NCI-H748 treated with DMSO at 0.1 percent for 48 hours (cell line): ENCODE measurements at regions not wholly inside any gene's neighbourhood (a gene's known extent, or its start where the extent isn't known, plus 50 kb on each side); places are given as distances from the start of the nearest gene placed in this dataset.
"Not testable (repeated sequence)": the region's sequence is repeated elsewhere in the genome, so short reads cannot be mapped to it uniquely, and the experiment has no call there.

ENCODE experiments used
- DNase-seq: peaks from one replicate; lab custom pipeline; 2025; lab: John Stamatoyannopoulos, UW

DNA sequence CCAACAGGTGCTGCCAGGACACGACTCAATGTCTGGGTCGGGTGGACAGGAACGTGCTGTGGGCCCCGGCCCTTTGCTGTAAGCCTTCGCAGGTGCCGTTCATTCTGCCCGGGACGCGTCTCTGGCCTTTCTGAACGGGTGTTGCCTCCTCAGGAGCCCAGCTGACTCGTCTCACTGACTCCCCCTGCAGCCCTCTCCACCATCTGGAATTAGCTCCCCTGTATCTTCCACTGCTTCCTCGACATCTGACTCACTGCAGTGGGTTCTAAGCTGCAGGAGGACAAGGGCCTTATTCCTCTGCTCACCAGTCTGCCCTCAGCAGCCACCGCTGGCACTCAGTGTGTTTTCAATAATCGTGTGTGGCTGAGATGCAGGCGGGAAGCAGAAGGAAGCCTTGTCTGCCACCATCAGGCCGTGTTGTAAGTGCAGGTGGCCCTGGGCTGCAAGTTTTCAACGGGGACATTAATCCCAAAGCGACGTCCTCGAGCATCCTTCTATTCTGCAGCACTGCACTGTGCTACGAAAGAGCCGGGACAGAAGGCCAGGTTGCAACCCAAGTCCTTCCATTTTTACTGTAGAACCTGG, 256.2 kb downstream of the FOXL1 start:
- no peak for DNase-seq

DNA sequence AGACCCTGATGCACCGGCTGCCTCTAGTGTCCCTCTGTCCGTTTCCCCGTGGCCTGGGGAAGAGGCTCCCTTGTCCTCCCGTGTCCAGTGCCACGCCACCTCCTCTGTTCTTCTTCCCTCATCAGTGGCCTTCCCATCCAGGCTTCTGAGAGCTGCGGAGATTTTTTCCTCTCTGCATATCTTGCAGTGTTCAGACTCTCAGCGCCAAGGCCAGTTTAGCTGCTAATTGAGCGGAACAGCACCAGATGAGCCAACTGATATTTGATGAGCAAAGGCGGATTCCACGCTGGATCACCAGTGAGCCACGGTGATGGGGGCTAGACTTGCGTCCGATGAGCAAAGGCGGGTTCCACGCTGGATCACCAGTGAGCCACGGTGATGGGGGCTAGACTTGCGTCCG, 257.6 kb downstream of the FOXL1 start:
- DNase-seq, result no peak

DNA sequence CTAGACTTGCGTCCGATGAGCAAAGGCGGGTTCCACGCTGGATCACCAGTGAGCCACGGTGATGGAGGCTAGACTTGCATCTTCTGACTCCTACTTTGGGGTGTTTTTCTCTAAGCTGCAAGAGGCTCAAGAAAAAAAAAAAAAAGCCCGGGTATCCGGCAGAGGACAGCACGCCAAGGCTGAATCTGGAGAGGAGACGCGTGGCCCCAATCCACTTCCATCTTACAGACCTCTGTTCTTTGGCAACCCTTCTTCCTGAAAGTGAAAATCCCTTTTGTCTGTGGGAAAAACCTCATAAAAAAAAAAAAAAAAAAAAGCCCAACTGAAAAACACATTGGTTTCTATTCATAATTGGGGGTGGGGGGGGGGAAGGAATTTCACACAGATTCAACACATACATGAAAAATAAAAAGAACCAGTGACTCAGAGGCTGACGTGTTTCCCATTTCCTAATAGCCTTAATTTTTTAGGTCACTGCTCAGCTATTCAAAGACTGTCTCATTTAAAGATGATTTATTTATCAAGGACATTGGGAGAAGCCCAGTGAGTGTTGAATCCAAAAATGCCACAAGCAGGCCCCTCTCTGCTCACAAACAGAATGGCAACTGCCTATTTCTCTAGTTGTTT, 258.3 kb downstream of the FOXL1 start:
- no peak for DNase-seq

DNA sequence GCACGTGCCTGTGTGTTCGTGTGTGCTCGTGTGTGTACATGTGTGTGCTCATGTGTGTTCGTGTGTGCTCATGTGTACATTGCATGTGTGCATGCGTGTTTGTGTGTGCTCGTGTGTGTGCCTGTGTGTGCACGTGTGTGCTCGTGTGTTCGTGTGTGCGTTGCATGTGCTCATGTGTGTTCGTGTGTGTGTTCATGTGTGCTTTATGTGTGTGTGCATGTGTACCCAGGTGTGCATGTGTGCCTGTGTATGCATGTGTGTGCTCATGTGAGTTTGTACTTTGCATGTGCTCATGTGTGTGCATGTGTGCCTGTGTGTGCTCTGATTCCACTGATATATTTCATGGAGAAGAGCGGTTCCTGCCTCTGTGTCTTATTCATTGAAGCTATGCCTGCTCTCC, 265.5 kb downstream of the FOXL1 start:
- DNase-seq, result no peak

DNA sequence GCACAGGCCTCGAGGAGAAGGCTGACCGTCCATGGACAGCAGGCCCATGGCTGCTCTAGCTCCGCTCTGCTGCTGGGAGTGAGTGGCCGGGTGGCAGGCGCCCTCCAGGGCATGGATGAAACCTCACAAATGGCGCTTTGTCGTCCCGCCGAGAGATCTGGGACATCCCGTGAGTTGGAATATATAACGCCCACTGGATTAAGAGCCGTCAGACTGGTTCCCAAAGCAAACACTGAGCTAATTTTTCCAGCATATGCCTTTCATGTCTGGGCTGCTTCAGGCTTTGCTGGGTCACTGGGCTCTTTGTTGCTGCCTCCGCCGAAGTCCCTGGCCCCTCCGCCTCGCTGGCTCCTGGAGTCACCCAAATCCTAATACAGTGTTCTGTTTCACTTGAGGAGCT, 266.3 kb downstream of the FOXL1 start:
- DNase-seq, result no peak

DNA sequence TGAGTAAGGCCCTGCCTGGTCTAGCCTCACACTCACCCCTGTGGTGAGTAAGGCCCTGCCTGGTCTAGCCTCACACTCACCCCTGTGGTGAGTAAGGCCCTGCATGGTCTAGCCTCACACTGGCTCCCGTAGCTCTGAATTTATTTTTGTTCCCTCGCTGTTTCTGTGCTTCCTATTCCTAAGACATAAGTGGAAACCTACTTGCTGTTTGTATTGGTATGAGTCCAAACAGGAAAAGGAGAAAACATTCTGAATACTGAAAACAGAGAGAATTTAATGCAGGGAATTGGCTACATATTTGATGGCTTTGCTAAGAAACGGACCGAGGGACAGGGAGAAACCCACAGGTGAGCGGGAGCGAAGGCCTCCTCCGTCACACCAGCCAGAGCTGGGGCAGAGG, 267.8 kb downstream of the FOXL1 start:
- no peak for DNase-seq

DNA sequence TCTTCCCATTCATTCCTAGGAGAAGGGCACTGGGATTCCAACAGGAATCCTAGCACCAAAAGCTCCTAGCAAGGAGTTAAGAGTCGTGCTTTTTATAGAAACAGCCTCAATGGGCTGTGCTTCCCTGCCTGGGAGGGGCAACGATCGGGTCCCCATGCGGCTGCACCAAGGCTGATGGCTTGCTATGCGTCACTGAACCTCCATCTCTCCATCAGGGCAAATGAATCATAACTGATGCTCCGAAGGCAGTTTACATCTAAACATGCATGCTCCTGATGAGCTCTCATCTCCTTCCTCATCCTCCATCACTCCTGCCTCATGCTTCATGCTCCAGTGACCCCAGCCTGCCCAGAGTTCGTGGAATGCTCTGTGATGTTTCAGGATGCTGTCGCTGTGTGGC, 270.5 kb downstream of the FOXL1 start:
- no peak for DNase-seq

DNA sequence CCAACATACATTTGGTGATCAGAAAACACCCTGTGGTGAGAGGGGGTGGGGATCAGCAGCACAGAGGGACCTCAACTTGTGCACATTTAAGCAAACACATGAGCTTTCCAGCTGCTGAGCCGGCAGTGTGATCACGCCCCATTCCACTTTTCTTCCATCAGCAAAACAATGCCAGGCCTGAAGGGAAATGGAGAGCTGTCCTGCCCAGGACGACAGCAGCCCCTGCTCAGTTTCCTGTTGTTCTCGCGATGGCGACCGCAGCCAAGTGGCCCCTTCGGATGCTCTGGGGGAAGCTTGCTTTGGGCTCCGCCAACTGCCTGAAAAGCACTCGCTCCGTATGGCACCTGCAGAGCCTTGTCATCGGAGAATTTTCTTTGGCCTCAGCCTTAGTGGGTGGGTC, 272.3 kb downstream of the FOXL1 start:
- no peak for DNase-seq

DNA sequence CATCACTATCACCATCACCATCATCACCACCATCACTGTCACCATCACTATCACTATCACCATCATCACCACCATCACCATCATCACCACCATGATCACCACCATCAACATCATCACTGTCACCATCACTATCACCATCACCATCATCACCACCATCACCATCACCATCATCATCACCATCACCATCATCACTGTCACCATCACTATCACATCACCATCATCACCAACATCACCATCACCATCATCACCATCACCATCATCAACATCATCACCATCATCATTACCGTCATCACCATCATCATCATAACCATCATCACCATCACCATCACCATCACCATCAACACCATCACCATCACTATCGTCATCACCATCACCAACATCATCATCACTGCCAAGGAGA, 273.8 kb downstream of the FOXL1 start:
- DNase-seq, result no peak

DNA sequence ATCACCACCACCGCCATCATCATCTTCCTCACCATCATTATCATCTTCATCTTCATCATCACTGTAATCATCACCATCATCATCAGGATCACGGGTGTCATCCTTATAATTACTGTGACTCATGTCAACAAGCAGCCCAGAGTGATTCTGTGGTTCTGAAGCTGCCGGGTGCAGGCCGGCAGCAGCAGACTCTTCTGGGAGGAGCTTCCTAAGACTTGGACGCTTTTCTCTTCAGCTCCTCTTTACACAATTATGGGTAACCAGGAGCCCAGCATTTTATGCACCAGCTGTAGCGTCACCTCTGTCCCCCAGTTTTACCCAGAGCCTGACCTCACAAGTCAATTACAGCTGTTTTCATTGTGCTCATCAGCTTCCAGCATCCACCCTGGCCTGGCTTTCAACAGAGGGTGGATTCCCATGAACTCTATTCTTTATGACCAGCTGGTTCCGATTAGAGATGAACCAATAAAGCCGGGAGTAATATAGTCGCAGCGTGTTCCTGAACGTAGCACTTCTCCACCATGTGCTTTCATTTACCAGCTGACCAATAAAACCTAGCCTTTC, 275.8 kb downstream of the FOXL1 start:
- no peak for DNase-seq

DNA sequence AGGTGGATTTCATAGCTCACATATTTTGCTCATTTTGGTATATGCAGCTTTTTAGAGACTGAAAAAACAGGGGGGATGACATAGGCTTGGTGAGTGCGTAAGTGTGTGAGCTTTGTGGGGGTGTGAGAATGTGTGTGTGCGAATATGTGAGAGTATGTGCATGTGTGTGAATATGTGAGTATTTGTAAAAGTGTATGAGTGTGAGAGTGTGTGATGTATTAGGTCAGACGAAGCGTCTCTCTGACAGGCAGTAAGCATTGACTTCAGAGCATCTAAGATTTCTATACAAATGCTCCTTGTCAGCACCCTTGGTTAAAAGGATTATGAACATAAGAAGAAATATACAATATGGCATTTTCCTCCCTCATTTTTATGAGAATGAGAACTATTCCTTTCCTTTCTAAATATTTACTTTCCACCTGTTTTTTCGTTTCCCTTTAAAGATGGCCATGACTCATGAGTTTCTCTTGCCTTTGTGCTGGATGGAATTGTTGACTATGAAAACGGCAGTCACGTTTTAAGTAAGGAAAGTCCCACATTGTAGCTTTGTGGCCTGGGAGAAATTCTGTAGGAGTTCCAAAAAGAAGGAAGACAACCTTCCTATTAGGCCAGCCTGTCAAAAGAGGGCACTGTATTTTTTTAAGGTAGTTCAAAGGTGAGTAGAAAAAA, 276.4 kb downstream of the FOXL1 start:
- no peak for DNase-seq

DNA sequence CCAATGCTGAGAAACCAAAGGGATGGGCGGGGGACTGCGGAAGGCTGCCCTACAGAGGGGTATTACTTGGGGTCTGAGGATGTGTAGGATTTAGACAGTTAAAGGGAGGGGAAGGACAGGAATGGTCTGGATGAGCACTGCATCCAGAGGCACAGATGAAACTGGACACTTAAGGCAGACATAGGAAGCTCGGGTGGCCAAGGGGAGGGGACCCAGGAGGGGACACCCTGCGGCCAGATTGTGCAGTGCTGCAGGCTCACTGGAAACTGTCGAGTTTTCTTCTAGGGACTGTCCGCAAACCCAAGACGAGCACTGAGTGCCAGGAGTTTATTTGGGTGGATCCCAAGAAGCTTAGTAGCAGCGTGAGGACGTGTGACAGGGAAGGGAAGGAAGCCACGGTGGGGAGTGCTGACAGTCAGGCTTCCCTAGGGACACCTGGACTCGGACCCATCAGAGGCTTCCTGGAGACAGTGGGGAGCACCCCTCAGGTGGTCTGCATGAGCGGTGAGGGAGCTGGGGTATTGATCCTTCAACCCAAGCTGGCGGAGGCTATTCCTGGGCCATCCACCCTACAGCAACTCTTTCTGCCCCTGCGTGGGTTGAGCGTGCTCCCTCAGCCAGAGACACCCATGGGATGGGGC, 278.7 kb downstream of the FOXL1 start:
- no peak for DNase-seq

DNA sequence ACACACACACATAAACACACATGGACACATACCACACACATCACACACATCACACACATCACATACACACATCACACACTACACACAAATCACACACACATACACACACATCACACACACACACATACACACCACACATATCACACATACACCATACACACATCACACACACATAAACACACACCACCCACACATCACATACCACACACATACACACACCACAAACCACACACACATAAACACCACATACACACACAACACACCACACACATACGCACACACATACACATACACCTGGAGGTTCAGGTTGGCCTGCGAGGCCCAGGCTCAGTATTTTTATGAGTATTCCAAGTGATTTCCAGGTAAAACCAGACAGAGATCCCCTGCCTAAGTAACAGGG, 279.5 kb downstream of the FOXL1 start:
- no peak for DNase-seq

DNA sequence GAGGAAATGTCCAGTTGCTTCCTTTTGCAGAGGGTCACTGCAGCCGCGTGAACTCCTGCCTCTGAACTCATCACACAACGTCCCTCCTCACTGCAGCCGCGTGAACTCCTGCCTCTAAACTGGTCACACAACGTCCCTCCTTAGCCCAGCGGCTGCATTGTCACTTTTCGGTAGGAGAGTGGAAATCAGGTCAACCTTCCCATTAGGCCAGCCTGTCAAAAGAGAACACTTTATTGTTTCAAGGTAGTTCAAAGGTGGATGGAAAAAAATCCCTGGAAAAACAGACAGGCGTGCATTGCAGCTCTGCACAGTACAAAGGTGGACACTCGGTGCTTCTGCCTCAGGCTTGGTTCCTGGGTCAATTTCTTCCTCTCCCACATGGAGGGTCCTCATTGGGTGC, 280.2 kb downstream of the FOXL1 start:
- no peak for DNase-seq

DNA sequence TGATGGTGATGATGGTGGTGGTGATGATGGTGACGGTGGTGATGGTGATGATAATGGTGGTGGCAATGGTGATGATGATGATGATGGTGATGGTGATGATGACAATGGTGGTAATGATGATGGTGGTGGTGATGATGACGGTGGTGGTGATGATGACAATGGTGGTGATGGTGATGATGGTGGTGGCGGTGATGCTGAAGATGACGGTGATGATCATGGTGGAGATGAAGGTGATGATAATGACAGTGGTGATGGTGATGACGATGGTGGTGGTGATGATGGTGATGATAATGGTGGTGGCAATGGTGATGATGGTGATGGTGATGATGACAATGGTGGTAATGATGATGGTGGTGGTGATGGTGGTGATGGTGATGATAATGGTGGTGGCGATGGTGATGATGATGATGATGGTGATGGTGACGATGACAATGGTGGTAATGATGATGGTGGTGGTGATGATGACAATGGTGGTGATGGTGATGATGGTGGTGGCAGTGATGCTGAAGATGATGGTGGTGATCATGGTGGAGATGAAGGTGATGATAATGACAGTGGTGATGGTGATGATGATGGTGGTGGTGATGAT, 283.0 kb downstream of the FOXL1 start:
- not testable (repeated sequence) for DNase-seq

DNA sequence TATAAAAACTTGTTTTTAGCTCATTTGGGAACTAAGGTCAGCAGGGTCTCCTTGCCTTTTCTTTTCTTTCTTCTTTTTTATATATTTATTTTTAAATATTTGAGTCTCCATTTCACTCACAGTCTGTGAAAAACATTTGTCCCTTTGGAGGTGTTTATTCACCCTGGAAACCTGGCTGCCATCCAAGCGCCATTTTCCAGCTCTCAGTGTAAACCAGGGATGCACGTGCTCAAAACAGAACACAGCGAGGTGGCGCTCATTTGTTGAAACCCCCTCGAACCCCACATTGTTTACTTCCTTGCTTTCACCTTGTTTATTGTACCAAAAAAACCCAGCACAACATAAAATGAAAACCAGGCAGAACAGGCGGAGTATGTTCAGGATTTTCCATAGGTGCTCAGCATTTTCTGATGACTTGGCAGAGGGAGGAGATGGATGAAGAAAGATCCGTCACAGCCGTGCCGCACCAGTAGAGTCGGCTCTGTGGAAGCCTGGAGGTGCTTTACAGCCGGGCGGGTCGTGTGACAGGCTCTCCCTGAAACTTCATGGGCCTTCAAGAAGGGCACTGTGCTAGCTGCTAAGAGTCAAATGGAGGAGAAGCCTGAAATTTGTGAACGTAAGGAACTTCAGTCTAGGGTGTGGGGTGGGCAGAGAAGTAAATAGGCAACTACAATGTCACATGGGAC, 284.4 kb downstream of the FOXL1 start:
- peak; percentile 4 for DNase-seq

DNA sequence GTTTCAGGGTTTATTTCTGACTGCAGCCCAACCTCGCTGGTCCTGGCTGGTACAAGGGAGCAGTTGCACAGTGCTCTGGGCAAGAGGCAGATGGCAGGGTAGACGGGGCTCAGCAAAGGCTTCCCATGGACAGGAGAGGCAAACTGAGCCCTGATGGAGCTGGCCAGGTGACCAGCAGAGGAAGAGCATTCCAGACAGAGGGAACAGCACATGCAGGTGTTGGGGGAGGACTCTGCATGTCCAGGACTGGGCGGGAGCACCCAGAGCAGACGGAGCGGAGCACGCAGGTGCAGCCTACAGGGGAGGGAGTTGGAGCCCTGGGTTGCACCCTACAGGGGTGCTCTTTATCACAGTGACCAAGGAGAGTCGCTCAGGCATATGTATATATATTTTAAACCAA, 285.3 kb downstream of the FOXL1 start:
- DNase-seq, result no peak

DNA sequence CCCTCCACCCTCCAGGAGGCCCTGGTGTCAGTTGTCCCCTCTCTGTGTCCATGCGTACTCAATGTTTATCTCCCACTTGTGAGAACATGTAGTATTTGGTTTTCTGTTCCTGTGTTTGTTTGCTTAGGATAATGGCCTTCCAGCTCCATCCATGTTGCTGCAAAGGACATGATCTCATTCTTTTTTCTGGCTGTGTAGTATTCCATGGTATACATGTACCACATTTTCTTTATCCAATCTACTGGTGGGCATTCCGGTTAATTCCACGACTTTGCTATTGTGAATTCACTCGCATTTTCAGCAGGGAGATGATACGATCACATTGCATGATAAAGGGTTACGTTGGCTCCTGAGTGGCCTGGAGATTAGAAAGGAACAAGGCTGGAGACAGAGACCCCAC, 286.2 kb downstream of the FOXL1 start:
- no peak for DNase-seq

DNA sequence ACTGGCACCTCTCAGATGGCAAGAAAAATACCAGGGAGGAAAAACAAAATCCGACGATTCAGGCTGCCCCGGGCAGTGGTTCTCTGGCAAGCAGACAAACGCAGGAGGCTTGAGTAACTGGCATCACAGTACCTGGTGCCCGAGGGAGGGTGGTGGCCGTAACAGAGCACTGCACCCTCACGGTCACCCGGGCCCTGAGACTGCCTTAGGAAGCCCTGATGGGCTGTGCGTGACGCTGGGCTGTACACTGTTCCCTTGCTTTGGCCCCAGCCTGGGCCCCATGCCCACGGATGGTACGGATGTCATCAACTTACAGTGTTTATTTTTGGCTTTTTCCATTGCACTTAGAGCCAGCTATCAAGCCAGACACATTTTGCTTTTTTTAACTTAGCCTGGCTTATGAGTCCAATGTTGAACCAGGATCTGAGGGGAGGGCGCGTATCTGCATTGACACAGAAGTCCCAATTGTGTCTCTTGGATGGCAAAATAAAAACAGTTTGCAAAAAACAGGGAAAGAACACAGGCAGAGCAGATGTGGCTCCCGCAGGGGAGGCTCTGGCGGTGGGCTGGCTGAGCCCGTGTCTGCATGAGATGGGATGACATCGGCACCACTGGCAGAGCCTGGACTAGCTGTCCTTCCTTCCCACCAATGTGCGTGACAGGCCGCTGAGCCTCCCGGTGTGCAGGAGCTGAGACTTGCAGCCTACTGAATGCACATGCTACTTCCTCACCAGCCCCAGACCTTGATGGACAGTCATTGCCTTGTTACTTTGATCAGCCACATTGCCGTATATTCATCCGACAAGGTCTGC, 287.7 kb downstream of the FOXL1 start:
- DNase-seq, result no peak

DNA sequence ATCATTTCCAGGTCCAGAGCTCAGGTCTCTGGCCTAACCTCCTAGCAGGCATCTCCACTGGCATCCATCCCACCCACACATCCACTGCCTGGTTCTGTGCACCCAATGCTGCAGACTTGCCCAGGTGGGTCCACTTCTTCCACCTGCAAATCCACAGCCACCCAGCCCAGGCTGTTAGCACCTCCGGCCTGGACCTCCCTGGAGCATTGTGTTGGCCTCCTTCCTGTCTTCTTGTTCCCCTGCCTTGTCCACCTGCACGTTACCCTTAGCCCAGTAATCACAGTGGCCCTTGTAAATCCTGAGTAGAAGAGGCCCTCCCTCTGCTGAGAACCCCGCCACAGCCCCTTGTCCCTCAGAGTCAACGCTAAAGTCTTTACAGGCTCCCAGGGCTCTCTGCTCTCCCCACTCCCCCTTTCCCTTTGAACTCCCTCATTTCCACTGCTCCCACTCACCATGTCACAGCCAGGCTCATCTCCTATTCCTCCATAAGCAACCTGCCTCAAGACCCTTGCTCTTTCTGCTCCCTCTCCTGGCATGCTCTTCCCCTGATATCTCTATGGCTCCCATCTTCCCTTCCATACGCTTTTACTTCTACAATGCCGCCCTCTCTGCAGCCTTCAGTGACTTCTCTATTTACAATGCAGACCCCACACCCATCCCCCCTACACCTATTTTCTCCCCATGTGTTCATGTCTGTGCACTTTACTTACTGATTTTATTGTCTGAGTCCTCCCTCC, 288.8 kb downstream of the FOXL1 start:
- DNase-seq, result no peak
